Ishikawa (cell line): ENCODE measurements at regions not wholly inside any gene's neighbourhood (a gene's known extent, or its start where the extent isn't known, plus 50 kb on each side); places are given as distances from the start of the nearest gene placed in this dataset.

ENCODE experiments used
- CREB1 ChIP-seq: IDR thresholded peaks from 2 replicates; pipeline ENCODE4 v1.6.1; 2012; ENCODE audit warnings: low read depth
- EP300 ChIP-seq: IDR thresholded peaks from 2 replicates; pipeline ENCODE4 v1.6.1; 2012; ENCODE audit warnings: borderline replicate concordance
- FOXM1 ChIP-seq: IDR thresholded peaks from 2 replicates; pipeline ENCODE4 v1.6.1; 2012; ENCODE audit warnings: low read depth, borderline replicate concordance
- NFIC ChIP-seq: IDR thresholded peaks from 2 replicates; pipeline ENCODE4 v1.6.1; 2012
- TCF12 ChIP-seq: IDR thresholded peaks from 2 replicates; pipeline ENCODE4 v1.6.1; 2012; ENCODE audit warnings: low read depth
- TEAD4 ChIP-seq: IDR thresholded peaks from 2 replicates; pipeline ENCODE4 v1.6.1; 2012
- TF ChIP-seq, protein P1 (sequence below): IDR thresholded peaks from 2 replicates; pipeline ENCODE4 v1.6.1; 2012; ENCODE audit warnings: low read depth, mild to moderate bottlenecking

DNA sequence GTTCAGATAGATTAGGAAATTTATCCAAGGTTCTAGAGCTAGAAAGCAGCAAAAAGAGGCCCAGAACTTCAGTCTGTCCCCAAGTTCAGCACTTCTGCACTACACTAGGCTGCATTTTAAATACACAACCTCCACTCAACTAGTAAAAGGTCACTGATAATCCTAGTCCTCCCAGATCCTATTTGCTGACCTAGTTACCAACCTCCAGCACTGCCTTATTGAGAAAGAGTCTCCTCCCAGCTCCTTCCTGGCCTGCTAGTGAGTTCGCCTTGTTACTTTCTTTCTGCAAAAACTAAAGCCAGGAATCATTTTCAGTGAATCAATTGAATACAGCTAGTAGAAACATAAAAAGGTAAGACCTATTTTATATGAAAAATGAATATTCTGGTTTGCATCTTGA is 84.1 kb upstream of the ZNF800 start:
- no peak for TF ChIP-seq CREB1
- TF ChIP-seq EP300: no peak
- no peak for TF ChIP-seq NFIC
- no peak for TF ChIP-seq TCF12
- no peak for TF ChIP-seq TEAD4
- TF ChIP-seq, protein P1, sequence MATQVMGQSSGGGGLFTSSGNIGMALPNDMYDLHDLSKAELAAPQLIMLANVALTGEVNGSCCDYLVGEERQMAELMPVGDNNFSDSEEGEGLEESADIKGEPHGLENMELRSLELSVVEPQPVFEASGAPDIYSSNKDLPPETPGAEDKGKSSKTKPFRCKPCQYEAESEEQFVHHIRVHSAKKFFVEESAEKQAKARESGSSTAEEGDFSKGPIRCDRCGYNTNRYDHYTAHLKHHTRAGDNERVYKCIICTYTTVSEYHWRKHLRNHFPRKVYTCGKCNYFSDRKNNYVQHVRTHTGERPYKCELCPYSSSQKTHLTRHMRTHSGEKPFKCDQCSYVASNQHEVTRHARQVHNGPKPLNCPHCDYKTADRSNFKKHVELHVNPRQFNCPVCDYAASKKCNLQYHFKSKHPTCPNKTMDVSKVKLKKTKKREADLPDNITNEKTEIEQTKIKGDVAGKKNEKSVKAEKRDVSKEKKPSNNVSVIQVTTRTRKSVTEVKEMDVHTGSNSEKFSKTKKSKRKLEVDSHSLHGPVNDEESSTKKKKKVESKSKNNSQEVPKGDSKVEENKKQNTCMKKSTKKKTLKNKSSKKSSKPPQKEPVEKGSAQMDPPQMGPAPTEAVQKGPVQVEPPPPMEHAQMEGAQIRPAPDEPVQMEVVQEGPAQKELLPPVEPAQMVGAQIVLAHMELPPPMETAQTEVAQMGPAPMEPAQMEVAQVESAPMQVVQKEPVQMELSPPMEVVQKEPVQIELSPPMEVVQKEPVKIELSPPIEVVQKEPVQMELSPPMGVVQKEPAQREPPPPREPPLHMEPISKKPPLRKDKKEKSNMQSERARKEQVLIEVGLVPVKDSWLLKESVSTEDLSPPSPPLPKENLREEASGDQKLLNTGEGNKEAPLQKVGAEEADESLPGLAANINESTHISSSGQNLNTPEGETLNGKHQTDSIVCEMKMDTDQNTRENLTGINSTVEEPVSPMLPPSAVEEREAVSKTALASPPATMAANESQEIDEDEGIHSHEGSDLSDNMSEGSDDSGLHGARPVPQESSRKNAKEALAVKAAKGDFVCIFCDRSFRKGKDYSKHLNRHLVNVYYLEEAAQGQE: no peak
- no peak for TF ChIP-seq FOXM1
